ENCODE measurements at regions not wholly inside any gene's neighbourhood (a gene's known extent, or its start where the extent isn't known, plus 50 kb on each side); places are given as distances from the start of the nearest gene placed in this dataset.

DNA sequence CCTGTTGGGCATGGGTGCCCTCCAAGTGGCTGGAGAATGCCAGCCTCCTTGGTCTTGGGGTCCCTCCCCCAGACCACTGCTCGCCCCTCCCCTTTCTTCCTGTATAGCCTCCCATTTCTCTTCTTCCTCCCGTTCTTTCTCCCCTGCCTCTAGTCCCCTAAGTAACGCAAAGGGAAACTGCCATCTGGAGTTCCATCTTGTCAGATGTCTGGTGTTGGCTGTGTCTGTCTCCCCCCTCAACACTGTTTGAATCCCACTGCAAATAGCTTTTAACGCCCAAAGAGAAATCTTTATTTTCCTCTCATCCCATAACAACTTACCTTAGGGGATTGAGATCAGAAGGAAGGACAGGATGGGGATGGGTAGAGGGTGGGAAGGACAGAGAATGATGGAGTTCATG lies 55.3 kb upstream of the CSF3R start:
- DNase-seq, result no peak

DNA sequence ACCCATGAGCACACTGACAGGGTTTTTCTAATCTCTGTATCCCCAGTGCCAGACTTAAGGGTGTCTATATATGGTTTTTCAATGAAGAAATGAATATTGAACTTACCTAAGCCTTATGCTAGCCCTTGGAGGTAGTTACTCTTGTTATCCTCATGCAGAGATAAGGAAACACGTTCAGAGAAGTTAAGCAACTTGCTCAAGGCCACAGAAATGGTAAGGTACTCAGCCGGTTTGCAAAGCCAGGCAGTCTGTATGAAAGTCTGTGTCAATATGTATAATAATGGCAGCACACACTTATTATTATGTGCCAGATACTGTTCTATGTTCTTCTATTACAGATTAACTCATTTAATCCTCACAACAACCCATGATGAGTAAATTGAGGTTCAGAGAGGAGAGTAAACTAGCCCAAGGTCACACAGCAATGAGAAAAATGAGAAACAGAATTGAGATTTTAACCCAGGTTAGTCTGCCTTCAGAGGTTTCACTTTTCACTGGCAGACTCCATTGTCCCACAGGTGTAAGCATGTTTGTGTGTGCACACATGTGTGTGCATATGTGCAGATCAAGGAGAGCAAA lies 54.6 kb upstream of the CSF3R start:
- DNase-seq, result no peak

DNA sequence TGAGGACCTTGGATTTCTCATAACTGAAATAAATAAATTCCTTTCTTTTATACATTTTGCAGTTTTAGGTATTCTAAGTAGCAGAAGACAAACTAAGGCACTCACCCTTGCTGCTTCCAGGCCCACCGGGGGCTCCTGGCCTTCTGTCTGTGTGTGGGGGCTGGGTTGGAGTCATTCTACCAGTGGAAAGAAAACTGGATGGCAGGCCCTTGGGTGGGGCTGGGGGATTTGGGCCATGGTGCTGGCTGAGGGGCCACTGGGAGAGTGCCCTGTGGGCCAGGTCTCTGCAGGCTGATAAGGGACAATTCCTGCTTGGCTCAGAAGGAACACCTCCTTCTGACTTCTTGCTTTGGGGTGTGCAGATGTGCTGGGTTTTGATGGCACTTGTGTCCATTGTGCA lies 54.0 kb upstream of the CSF3R start:
- DNase-seq, result no peak

DNA sequence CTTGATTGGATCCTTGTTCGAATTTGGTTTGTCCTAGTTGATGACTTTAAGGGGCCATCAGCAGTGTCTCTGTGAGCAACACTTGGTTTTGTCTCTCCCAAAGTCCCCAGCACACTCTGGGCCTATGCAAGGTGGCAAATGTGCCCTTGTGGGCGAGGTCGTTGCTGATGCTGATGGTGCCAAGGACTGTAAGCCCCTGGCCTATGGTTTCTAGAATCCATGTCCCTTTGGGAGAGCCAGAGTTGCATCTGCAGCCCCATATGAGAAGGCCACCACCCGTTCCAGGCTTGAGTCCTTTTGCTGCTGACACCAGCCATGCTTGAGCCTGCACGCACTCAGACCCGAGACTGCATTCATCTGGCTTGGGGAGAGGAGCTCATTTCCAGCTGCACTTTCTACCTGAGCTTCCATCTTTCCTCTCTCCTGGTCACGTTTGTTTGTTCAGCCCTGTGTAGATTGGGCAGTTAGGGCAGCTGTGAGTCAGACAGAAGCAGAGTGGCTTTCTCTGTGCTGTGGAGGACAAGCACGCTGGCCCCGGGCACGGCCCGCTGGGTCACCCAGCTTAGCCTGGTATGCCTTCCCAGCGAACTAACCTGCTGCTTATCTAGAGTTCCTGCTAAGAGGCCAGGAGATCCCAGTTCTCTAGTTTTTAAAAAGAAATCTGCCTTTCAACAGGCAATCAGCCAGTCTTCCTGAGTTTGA lies 52.1 kb upstream of the CSF3R start:
- DNase-seq, result no peak

DNA sequence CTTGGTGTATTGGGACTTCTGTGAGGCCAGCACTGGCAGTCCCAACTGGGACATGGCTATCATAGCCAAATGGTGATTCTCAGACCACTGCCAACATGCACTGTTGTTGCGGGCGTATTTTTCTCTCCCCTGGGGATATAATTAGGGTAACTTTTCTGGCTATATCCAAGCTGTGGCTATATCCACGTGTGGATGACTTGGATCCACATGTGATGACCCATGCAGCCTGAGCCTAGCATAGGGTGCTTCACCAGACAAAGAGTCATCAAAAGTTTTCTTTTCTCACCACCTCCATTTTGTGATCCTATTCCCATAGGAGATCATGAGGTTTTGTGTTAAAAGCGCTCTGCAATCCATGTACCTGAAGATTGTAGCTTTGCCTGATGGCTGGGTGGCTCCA lies 51.2 kb upstream of the CSF3R start:
- DNase-seq, result no peak

DNA sequence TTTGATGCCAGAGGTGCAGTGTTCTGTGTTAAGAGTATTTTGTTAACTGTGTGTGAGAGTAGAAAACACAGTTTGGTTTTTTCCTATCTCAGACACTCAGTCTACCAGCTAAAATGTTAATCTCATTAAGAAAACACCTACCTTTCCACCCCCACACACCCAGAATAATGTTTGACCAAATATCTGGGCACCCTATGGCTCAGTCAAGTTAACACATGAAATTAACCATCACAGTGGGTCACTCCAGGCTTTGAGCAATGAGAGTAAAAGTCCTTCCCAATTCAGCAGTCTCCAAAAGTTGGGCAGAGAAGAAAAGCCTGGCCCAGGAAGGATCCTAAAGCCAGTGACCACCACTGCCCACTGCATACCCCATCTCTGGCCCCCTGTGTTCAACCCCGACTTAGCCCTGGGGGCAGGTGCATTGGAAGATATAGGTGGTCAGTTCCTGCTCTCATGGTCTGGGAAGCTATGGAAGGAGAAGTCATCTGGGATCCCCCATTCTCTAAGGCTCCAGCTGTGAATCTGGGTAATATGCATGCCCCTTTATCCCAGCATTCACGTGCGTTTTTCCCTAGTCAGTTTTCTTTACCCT lies 50.2 kb upstream of the CSF3R start:
- DNase-seq, result no peak
